GM19372 (cell line): ENCODE measurements at regions not wholly inside any gene's neighbourhood (a gene's known extent, or its start where the extent isn't known, plus 50 kb on each side); places are given as distances from the start of the nearest gene placed in this dataset.

Experiments used
- ATAC-seq: cut with Tn5 transposase; IDR thresholded peaks from one replicate; pipeline ENCODE4 v1.9.1; 2021; ENCODE audit warnings: mild to moderate bottlenecking, low read depth, moderate library complexity; ENCODE audit not compliant: unreplicated experiment

GRCh38 chr4:141395246-141395830 lies 174.6 kb downstream of the ZNF330 start:
- no peak for ATAC-seq

GRCh38 chr4:141395919-141396318 lies 175.2 kb downstream of the ZNF330 start:
- ATAC-seq, result no peak

GRCh38 chr4:141402712-141403111 lies 182.0 kb downstream of the ZNF330 start:
- ATAC-seq, result no peak

GRCh38 chr4:141403782-141404181 lies 183.1 kb downstream of the ZNF330 start:
- ATAC-seq, result no peak

- ATAC-seq, result no peak
Measured at GRCh38 chr4:141406237-141406636, 185.5 kb downstream of the ZNF330 start.

GRCh38 chr4:141409556-141409955 lies 188.9 kb downstream of the ZNF330 start:
- ATAC-seq, result no peak

GRCh38 chr4:141410839-141411238 lies 190.1 kb downstream of the ZNF330 start:
- no peak for ATAC-seq

GRCh38 chr4:141411936-141412335 lies 191.2 kb downstream of the ZNF330 start:
- no peak for ATAC-seq

GRCh38 chr4:141413366-141413765 lies 192.7 kb downstream of the ZNF330 start:
- no peak for ATAC-seq

GRCh38 chr4:141415651-141416050 lies 195.0 kb downstream of the ZNF330 start:
- no peak for ATAC-seq

GRCh38 chr4:141416219-141416618 lies 195.5 kb downstream of the ZNF330 start:
- ATAC-seq, result no peak

- ATAC-seq, result no peak
Measured at GRCh38 chr4:141416677-141417363, 196.1 kb downstream of the ZNF330 start.

GRCh38 chr4:141417387-141417786 lies 196.7 kb downstream of the ZNF330 start:
- no peak for ATAC-seq

GRCh38 chr4:141425124-141425523 lies 204.4 kb downstream of the ZNF330 start:
- ATAC-seq, result no peak

- ATAC-seq, result no peak
Measured at GRCh38 chr4:141427726-141428296, 207.1 kb downstream of the ZNF330 start.

GRCh38 chr4:141429933-141430332 lies 206.4 kb upstream of the IL15 start:
- no peak for ATAC-seq

GRCh38 chr4:141430686-141431085 lies 205.7 kb upstream of the IL15 start:
- ATAC-seq, result no peak

- ATAC-seq, result no peak
Measured at GRCh38 chr4:141432000-141432712, 204.2 kb upstream of the IL15 start.

GRCh38 chr4:141435446-141436225 lies 200.7 kb upstream of the IL15 start:
- no peak for ATAC-seq

- no peak for ATAC-seq
Measured at GRCh38 chr4:141439223-141439622, 197.2 kb upstream of the IL15 start.

- no peak for ATAC-seq
Measured at GRCh38 chr4:141447761-141448160, 188.6 kb upstream of the IL15 start.
